HEK293 (cell line): ENCODE measurements at regions not wholly inside any gene's neighbourhood (a gene's known extent, or its start where the extent isn't known, plus 50 kb on each side); places are given as distances from the start of the nearest gene placed in this dataset.

Experiments used
- CTCF ChIA-PET: fragments of 350-600 bp; formaldehyde crosslinking; extraction: SDS; loops from one replicate; lab custom pipeline; 2021; ENCODE audit warnings: antibody characterized with exemption; lab: Yijun Ruan, JAX
- POLR2A ChIA-PET: fragments of 300-600 bp; formaldehyde crosslinking; extraction: SDS; loops from one replicate; lab custom pipeline; 2020; ENCODE audit warnings: antibody characterized with exemption, inconsistent platforms; lab: Yijun Ruan, JAX
- H3K27ac ChIP-seq: fragments of 200-500 bp; sonication (Bioruptor generic); 2 replicates; pipeline ENCODE4 v1.5.1; 2014; ENCODE audit warnings: low read depth, low read length, control low read depth, inconsistent platforms; ENCODE audit errors: extremely low read depth
- H3K36me3 ChIP-seq, 2 experiments: fragments of 200-500 bp in 1 of 2; sonication (Bioruptor generic) in 1 of 2; 1 replicate in 1 of 2; 2 replicates in 1 of 2; pipeline ENCODE4 v1.5.1; 2014 to 2017; ENCODE audit warnings: inconsistent platforms in 2 of 2, low read length in 2 of 2; ENCODE audit not compliant: control insufficient read depth in 2 of 2, insufficient read depth in 1 of 2
- H3K4me1 ChIP-seq: fragments of 200-500 bp; sonication (Bioruptor generic); 2 replicates; pipeline ENCODE4 v1.5.1; 2014; ENCODE audit warnings: mild to moderate bottlenecking, low read length, inconsistent platforms; ENCODE audit not compliant: control insufficient read depth, insufficient read depth
- H3K4me3 ChIP-seq: 2 replicates; pipeline ENCODE4 v1.5.1; 2011; ENCODE audit warnings: low read depth, mild to moderate bottlenecking, control low read depth, low read length, moderate library complexity
- H3K9me3 ChIP-seq: fragments of 200-500 bp; sonication (Bioruptor generic); 2 replicates; pipeline ENCODE4 v1.5.1; 2014; ENCODE audit warnings: low read depth, low read length, inconsistent platforms; ENCODE audit not compliant: control insufficient read depth, insufficient read depth
- AEBP2 ChIP-seq: fragments of 450-650 bp; formaldehyde crosslinking; IDR thresholded peaks from 2 replicates; pipeline ENCODE4 v1.5.1; 2016; ENCODE audit warnings: missing biosample characterization, missing genetic modification characterization, borderline replicate concordance
- ATF2 ChIP-seq: fragments of 450-650 bp; formaldehyde crosslinking; IDR thresholded peaks from 2 replicates; pipeline ENCODE4 v1.5.1; 2016; ENCODE audit warnings: missing biosample characterization, missing genetic modification characterization, low read depth
- FEZF1 ChIP-seq: fragments of 450-650 bp; formaldehyde crosslinking; IDR thresholded peaks from 2 replicates; pipeline ENCODE4 v1.5.1; 2016; ENCODE audit warnings: missing biosample characterization, missing genetic modification characterization
- HOXA7 ChIP-seq: sonication (generic); formaldehyde crosslinking; IDR thresholded peaks from 2 replicates; pipeline ENCODE4 v1.8.1; 2022; ENCODE audit warnings: missing genetic modification reagents, borderline replicate concordance
- MYNN ChIP-seq: fragments of 450-650 bp; formaldehyde crosslinking; IDR thresholded peaks from 2 replicates; pipeline ENCODE4 v1.5.1; 2016; ENCODE audit warnings: missing biosample characterization, missing genetic modification characterization, borderline replicate concordance
- PATZ1 ChIP-seq: fragments of 450-650 bp; formaldehyde crosslinking; IDR thresholded peaks from 2 replicates; pipeline ENCODE4 v1.5.1; 2016; ENCODE audit warnings: missing biosample characterization, missing genetic modification characterization
- YY2 ChIP-seq: fragments of 450-650 bp; formaldehyde crosslinking; IDR thresholded peaks from 2 replicates; pipeline ENCODE4 v1.5.1; 2016; ENCODE audit warnings: missing biosample characterization, missing genetic modification characterization
- ZBTB11 ChIP-seq: fragments of 450-650 bp; formaldehyde crosslinking; conservative IDR thresholded peaks from 2 replicates; pipeline ENCODE4 v1.5.1; 2016; ENCODE audit warnings: low read depth, missing biosample characterization, missing genetic modification characterization
- ZFHX2 ChIP-seq: fragments of 450-650 bp; formaldehyde crosslinking; conservative IDR thresholded peaks from 2 replicates; pipeline ENCODE4 v1.5.1; 2016; ENCODE audit warnings: missing biosample characterization, missing genetic modification characterization
- ZNF184 ChIP-seq: fragments of 450-650 bp; IDR thresholded peaks from 2 replicates; pipeline ENCODE4 v1.5.1; 2018; ENCODE audit warnings: missing biosample characterization, mild to moderate bottlenecking, missing genetic modification characterization
- ZNF214 ChIP-seq: fragments of 450-650 bp; formaldehyde crosslinking; IDR thresholded peaks from 2 replicates; pipeline ENCODE4 v1.5.1; 2017; ENCODE audit warnings: missing biosample characterization, mild to moderate bottlenecking, missing genetic modification characterization, borderline replicate concordance
- ZNF248 ChIP-seq: fragments of 450-650 bp; formaldehyde crosslinking; IDR thresholded peaks from 2 replicates; pipeline ENCODE4 v1.5.1; 2017; ENCODE audit warnings: missing biosample characterization, missing genetic modification characterization
- ZNF280C ChIP-seq: fragments of 450-650 bp; formaldehyde crosslinking; IDR thresholded peaks from 2 replicates; pipeline ENCODE4 v1.5.1; 2016; ENCODE audit warnings: missing biosample characterization, missing genetic modification characterization
- ZNF324 ChIP-seq: fragments of 450-650 bp; formaldehyde crosslinking; IDR thresholded peaks from 2 replicates; pipeline ENCODE4 v1.5.1; 2016; ENCODE audit warnings: missing biosample characterization, missing genetic modification characterization
- ZNF449 ChIP-seq: fragments of 450-650 bp; formaldehyde crosslinking; IDR thresholded peaks from 2 replicates; pipeline ENCODE4 v1.5.1; 2017; ENCODE audit warnings: missing biosample characterization, mild to moderate bottlenecking, missing genetic modification characterization, moderate library complexity
- ZNF473 ChIP-seq: fragments of 450-650 bp; formaldehyde crosslinking; IDR thresholded peaks from 2 replicates; pipeline ENCODE4 v1.5.1; 2017; ENCODE audit warnings: missing biosample characterization, missing genetic modification characterization
- ZNF548 ChIP-seq: fragments of 450-650 bp; formaldehyde crosslinking; IDR thresholded peaks from 2 replicates; pipeline ENCODE4 v1.5.1; 2016; ENCODE audit warnings: missing biosample characterization, missing genetic modification characterization
- ZNF549 ChIP-seq: fragments of 450-650 bp; IDR thresholded peaks from 2 replicates; pipeline ENCODE4 v1.5.1; 2018; ENCODE audit warnings: missing biosample characterization, missing genetic modification characterization, mild to moderate bottlenecking, inconsistent platforms, moderate library complexity
- ZNF558 ChIP-seq: fragments of 450-650 bp; formaldehyde crosslinking; IDR thresholded peaks from 2 replicates; pipeline ENCODE4 v1.5.1; 2016; ENCODE audit warnings: missing biosample characterization, missing genetic modification characterization
- ZNF580 ChIP-seq: fragments of 450-650 bp; formaldehyde crosslinking; IDR thresholded peaks from 2 replicates; pipeline ENCODE4 v1.5.1; 2016; ENCODE audit warnings: missing biosample characterization, missing genetic modification characterization
- ZNF596 ChIP-seq: fragments of 450-650 bp; IDR thresholded peaks from 2 replicates; pipeline ENCODE4 v1.5.0; 2018; ENCODE audit warnings: missing biosample characterization, mild to moderate bottlenecking, missing genetic modification characterization, moderate library complexity
- ZNF610 ChIP-seq: fragments of 450-650 bp; formaldehyde crosslinking; IDR thresholded peaks from 2 replicates; pipeline ENCODE4 v1.5.1; 2016; ENCODE audit warnings: missing biosample characterization, missing genetic modification characterization, borderline replicate concordance
- ZNF621 ChIP-seq: fragments of 450-650 bp; formaldehyde crosslinking; IDR thresholded peaks from 2 replicates; pipeline ENCODE4 v1.5.1; 2017; ENCODE audit warnings: missing biosample characterization, missing genetic modification characterization
- ZNF837 ChIP-seq: fragments of 450-650 bp; formaldehyde crosslinking; IDR thresholded peaks from 2 replicates; pipeline ENCODE4 v1.5.1; 2016; ENCODE audit warnings: missing biosample characterization, missing genetic modification characterization

- H3K27ac ChIP-seq, result no peak overlapping the region
- H3K36me3 ChIP-seq, result no peaks in the 10 kb centered on the region
- no peak for TF ChIP-seq ZNF610
- no peak for TF ChIP-seq ZNF184
- no peak for TF ChIP-seq ZNF324
- no peak for TF ChIP-seq ZNF549 (tag by site-specific recombination)
- no peak for TF ChIP-seq ZFHX2 (tag by site-specific recombination)
- TF ChIP-seq ZNF558, result no peak
- no peak for TF ChIP-seq ZNF548 (tag by site-specific recombination)
- CTCF ChIA-PET, result no interaction called here
- H3K9me3 ChIP-seq, result no peaks in the 10 kb centered on the region
- no peak overlapping the region for H3K4me3 ChIP-seq
- H3K4me1 ChIP-seq, result no peaks in the 10 kb centered on the region
- POLR2A ChIA-PET, result no interaction called here
Observed at GRCh38 chr7:89458114-89458513, 662.6 kb upstream of the TEX47 start.

GRCh38 chr7:89474456-89474855 lies 678.9 kb upstream of the TEX47 start:
- H3K9me3 ChIP-seq, result no peaks in the 10 kb centered on the region
- CTCF ChIA-PET, result no interaction called here
- no peaks in the 10 kb centered on the region for H3K4me1 ChIP-seq
- H3K36me3 ChIP-seq, result no peaks in the 10 kb centered on the region
- no peak overlapping the region for H3K27ac ChIP-seq
- POLR2A ChIA-PET, result no interaction called here
- no peak overlapping the region for H3K4me3 ChIP-seq
- TF ChIP-seq FEZF1 (tag by site-specific recombination) (no peak), ZNF549 (tag by site-specific recombination) (no peak), ZNF596 (tag by site-specific recombination) (no peak), ZNF580 (tag by site-specific recombination) (no peak), ATF2 (tag by site-specific recombination) (no peak), ZNF214 (no peak), ZNF324 (no peak), ZNF280C (tag by site-specific recombination) (no peak), ZBTB11 (tag by site-specific recombination) (no peak), ZNF473 (no peak), ZNF449 (no peak), ZNF837 (tag by site-specific recombination) (no peak), YY2 (no peak), AEBP2 (tag by site-specific recombination) (no peak), MYNN (tag by site-specific recombination) (no peak), ZNF621 (tag by site-specific recombination) (no peak), PATZ1 (no peak), ZNF248 (tag by site-specific recombination) (no peak), HOXA7 (no peak)
